ENCODE measurements at regions not wholly inside any gene's neighbourhood (a gene's known extent, or its start where the extent isn't known, plus 50 kb on each side); places are given as distances from the start of the nearest gene placed in this dataset.
"Not testable (repeated sequence)": the region's sequence is repeated elsewhere in the genome, so short reads cannot be mapped to it uniquely, and the experiment has no call there.

DNA sequence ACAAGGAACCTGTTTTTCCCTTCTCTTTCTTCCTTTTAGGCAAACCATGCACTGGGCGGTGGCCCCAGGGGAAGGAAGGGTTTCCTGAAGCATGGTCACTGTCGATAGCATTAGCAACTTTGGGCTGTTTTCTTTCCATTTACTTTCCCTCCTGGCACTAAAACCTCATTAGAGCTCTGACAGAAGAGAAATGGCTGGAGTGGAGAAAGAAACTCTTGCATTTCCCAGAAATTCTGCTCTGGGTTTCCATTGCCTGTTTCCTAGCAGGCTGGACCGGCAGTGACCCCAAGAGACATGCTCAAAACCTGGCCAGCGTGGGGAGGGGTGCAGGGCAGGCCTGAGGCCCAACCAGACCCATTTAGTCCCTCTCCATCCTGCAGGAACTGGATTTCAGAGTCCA lies 230.7 kb upstream of the CCL2 start:
- DNase-seq (ENCODE audit: low read depth), result no peak

DNA sequence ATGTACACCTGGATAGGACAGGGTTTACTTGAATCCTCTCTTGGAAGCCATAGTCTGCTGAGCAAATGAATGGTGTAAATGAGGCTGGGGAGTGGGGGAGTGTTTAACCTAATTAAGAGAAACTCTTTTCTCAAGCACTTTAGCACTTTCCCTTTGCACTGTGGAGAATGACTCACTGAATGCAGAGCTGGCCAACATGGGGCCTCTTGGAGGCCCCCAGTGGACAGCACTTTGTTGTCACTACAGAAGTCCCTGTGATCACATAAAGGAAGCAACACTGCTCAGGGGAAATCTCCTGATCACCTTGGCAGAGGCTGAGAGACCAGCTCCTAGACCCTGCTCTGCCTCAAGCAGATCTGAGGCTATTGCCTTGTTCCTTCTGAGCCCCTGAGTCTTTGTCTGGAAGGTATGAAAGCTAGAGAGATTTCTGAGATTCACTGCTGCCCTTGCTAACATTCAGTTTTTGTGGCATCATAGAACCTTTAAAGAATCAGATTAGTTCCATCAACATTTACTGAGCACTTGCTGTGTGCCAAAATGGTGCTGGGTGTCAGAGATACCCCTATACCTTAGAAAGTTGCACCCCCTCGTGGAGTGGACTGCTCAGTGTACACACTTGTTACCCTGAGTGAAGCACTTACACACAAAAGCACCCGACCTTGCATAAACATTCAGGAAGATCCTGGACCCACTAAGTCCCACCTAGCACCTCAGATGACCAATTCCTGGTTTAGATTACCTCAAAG lies 230.1 kb upstream of the CCL2 start:
- no peak for DNase-seq (ENCODE audit: low read depth)

DNA sequence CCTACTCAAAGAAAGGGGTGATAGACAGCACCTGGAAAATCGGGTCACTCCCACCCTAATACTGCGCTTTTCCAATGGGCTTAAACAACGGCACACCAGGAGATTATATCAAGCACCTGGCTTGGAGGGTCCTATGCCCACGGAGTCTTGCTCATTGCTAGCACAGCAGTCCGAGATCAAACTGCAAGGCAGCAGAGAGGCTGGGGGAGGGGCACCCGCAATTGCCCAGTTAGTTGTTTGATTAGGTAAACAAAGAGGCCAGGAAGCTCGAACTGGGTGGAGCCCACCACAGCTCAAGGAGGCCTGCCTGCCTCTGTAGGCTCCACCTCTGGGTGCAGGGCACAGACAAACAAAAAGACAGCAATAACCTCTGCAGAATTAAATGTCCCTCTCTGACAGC lies 224.5 kb upstream of the CCL2 start:
- not testable (repeated sequence) for DNase-seq (ENCODE audit: low read depth)

DNA sequence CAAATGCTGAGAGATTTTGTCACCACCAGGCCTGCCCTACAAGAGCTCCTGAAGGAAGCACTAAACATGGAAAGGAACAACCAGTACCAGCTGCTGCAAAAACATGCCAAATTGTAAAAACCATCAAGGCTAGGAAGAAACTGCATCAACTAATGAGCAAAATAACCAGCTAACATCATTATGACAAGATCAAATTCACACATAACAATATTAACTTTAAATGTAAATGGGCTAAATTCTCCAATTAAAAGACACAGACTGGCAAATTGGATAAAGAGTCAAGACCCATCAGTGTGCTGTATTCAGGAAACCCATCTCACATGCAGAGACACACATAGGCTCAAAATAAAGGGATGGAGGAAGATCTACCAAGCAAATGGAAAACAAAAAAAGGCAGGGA lies 222.8 kb upstream of the CCL2 start:
- not testable (repeated sequence) for DNase-seq (ENCODE audit: low read depth)

DNA sequence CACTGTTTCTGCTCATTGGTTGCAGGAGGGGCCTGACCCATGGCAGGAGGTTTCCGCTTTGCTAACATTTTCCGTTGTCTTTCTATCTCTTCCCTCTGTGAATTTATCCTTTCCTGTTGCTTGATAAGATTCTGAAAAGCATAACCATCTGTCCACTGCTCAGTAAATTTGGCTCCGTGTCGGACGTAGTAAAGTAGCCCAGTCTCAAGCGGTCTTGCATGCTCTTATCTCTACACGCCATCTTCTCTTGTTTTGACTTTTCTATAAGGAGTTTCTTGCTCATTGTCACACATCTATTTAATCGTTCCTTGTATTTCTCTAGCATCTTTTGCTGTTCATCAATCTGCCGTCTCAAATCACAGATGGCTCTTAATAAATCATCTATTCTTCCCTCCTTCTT lies 216.3 kb upstream of the CCL2 start:
- not testable (repeated sequence) for DNase-seq (ENCODE audit: low read depth)

DNA sequence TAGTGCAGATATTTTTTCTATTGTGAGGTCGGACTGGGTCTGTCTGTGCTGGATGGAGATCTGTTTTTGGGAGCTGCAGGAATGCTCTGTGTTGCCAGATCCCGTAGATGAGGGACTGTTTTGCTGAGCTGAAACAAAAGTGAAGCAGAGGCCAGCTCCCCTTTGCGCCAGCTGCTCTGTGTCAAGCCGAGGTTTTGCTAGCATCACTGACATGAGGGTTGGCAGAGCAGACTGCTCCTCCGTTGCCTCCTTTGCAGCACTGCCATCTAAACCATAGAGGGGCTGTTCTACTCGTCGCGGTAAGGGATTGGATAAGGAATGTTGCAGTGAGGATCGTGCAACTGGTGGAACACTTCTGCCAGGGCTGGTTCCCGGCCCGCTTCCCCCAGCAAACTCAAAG lies 215.9 kb upstream of the CCL2 start:
- DNase-seq (ENCODE audit: low read depth), result not testable (repeated sequence)

DNA sequence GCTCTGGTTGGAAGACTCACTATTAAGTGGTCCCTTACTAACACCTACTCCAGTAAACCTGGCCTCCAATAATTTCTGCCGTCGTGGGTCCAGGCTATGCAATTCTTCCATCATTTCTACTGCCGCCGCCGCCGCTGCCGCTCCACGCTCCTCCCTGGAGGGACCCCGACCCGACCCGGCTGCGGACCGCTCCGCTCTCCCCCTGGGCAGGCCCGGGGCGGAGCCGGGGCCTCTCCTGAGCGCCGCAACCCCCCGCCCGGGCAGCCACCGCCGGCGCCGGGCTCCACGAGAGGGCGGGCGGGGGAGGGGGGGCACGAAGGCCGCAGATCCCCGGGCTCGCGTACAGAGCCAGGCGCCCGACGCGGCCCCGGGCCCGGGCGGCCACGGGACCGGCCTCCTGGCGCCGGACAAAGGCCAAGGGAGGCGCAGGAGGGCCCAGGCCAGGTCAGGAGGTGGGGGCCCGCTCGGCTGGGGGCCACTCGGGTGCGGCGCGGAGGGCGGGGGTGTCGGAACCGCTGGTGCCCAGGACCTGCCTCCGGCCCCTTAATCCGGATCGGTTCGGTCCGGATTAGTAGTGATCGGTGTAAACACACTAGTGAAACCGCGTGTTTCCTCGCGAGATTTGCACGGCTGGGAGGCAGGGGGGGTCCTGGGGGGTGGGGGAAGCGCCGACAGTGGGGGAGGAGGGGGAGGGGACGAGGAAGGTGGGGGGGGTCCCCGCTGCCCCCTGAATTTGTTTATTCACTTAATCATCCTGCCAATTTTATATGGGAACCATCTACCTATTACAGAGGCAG lies 215.1 kb upstream of the CCL2 start:
- DNase-seq (ENCODE audit: low read depth), result not testable (repeated sequence)

DNA sequence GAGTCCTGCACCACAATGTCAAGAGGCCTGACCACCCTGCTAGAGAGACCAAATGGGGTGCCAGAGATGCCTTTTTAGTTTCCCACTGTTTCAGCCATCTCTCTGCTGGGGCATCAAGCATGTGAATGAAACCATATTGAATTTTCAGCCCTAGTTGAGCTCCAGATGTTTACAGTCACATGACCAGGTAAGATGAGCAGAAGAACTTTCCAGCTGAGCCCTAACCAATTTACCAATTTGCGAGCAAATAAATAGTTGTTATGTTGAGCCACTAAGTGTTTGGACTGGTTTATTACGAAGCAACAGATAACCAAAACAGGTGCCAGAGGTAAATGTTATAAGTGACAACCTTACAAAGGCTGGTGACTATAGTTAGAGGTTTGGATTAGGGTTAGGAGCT lies 209.1 kb upstream of the CCL2 start:
- DNase-seq (ENCODE audit: low read depth), result no peak

DNA sequence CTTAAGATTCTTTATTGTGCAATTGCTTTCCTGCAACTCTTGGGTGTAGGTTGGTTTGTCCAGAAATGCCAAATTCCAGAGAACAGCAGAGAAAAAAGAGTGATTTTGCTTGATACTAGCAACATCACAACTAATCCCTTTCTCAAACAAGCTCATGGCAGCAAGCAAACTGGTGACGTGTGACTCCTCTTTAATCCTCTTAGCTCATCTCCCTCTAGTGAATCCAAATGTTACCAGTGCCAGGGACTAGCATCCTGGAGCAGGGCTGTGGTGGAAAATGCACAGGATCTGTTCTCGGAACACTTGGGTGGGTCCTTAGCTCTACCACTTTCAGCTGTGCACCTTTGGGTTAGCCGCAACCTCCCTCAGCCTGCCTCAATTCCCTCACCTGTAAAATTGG lies 204.0 kb upstream of the CCL2 start:
- DNase-seq (ENCODE audit: low read depth), result no peak

DNA sequence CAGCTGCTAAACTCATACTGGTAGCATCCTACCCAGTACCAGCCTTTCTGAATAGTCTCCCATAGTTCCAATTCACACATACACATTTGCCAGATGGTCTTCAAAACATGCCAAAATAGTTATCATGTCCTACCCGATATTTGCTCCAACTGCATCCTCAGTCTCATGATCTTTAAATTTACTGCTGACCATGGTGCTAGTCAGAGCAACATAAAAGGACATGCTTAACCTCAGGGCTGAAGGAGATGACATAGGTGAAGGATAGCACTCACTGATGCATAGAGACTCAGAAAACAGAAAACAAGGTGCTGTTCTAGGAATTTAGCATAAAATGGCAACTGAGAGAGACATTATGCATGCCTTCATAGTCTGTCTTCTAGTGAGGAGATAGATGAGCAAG lies 200.6 kb upstream of the CCL2 start:
- no peak for DNase-seq (ENCODE audit: low read depth)

DNA sequence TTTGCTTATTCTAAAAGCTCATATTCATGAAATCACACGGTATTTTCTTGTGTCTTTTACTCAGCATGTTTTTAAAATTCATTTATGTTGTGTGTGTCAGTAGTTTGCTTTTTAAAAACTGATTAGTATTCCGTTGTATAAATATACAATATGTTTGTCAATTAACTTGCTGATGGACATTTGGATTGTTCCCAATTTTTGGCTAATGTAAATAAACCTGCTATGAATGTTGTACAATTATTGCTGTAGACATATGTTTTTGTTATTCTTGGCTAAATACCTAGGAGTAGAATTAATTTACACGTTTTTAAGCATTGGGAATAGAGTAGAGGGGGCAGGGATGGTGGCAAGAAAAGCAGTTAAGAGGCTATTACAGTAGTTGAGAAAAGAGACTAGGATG lies 199.5 kb upstream of the CCL2 start:
- no peak for DNase-seq (ENCODE audit: low read depth)

DNA sequence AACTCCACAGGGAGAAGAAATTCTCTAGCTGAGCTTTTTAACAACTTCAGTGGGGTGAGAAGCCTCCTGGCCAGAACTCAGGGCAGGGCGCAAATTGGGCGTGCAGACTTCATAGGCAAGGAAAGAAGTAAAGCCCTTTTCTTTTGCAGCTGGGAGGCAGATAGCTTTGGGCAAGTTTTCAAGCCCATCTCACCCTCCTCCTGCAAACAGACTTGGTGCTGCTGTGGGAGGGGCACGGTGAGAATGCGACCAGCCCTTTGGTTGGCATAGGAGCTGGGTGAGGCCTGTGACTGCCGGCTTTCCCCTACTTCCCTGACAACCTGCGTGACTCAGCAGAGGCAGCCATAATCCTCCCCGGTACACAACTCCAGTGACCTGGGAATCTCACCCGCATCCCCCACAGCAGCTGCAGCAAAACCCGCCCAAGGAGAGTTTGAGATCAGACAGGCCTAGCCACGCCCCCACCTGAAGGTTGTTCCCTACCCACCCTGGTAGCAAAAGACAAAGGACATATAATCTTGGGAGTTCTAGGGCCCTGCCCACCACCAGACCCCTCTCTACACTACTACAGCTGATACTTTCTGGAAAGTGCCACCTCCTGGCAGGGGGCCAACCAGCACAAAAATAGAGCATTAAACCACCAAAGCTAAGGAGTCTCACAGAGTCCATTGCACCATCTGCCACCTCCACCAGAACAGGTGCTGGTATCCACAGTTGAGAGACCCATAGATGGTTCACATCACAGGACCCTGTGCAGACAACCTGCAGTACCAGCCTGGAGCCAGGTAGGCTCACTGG lies 195.5 kb upstream of the CCL2 start:
- DNase-seq (ENCODE audit: low read depth), result no peak

DNA sequence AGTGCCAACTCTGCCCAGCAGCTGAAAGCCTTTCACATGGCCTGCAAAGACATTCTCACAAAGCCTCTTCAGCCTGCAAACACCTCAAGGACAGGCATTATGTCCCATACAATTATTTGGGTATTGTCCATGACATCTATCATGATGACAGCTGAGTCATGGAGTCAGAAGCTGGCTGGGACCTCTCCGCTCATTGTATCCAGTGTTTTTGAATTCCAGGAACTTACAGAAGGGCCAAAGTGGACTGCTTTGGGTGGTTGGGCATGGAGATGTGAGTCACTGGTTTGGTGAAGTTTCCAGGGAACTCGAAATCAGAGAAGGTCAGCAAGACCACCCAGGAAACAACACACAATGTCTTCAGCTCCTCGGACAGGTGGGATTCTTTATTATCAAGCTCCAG lies 188.6 kb upstream of the CCL2 start:
- DNase-seq (ENCODE audit: low read depth), result no peak

DNA sequence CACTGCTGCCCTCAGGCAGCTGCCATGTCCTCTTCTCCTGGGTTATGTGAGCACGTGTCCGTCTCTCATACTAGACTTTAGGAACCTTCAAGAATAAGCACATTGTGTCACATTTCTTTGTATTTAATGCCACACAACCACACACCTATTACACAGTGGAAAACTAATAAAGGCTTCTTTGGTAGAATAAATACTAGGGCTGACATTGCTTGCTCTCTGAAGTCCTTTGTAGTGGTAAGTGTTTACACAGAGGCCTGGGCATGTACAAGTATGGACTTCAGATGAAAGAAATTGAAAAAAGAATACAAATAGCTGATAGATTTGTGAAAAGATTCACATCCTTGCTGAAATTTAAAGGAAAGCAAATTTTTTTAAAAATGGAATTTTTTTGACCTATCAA lies 188.1 kb upstream of the CCL2 start:
- DNase-seq (ENCODE audit: low read depth), result no peak

DNA sequence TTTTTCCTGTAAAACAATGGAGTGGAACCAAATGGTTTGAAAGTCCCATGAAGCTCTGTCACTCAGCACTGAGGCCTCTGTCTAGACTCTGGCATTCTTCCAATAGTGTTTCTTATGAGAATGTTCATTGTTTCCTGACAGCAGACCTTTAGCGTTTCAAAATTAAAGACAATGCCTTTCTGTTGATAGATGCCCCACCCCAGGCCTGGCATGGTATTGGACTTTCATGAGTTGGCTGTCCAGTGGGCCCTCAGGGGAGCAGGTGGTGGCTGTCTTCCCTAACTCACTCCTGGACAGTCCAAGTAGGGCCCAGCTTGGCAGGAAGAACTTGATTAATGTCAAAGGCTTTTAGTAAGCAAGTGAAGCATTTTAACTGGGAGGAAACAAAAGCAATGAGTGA lies 186.5 kb upstream of the CCL2 start:
- no peak for DNase-seq (ENCODE audit: low read depth)

DNA sequence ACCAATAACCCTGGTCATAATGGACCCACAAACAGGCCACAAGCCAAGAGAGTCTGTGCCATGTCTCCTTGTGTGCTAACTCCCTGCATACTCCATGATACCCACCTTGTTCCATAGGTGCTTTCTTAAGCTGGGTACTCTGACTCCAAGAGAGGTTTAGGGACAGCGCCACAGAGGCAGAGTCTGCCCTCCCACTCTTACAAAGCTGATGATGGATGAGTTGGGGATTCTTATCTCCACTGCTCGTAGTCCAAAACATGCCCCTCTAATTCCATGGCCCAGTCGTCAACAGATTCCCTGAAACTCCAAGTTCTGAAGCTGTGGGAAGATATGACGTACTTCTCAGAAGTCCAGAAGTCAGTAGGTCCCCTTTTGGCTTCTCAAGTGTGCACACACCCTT lies 184.4 kb upstream of the CCL2 start:
- DNase-seq (ENCODE audit: low read depth), result no peak

DNA sequence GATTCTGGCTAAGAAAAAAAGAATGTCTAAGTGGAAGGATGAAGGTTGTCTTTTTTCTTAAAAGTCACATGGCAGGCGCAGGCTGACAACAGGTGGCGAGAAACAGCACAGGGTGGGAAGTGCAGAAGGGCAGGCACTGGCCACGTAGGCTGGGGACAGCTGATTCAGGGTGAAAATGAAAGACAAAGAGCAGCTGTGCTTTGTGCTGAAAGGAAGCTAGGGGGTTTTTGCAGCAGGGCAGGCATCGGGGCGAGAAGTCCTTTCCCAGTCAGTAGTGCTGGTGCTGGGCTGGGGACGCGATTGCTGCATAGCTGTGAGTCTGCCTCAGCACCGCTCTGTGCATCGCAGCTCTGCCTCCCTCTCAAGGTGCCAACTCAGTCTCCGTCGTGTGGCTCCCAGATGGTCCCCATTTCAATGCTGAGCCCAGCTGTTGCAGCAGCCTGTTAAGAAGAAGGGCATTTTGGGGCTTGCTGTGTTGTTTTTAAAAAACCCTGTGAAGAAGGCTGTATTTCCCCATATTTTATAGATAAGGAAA lies 183.1 kb upstream of the CCL2 start:
- no peak for DNase-seq (ENCODE audit: low read depth)

DNA sequence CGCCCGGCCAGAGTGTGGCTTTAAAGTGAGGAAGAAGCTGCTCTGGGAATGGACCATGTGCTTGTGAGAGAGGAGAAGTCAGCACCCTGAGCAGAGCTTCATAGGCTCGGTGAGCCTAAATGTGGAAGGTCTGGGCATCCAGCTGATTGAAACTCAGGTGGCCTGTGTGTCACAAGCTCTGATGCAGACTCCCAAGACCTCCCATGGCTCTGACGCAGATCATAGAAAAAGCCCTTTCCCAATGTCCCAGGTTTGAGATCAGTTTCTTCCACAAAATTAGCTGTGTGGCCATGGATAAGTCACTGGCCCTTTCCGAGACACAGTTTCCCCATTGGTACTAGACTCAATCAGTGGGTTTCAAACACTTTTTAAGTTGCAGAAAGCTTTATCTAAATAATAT lies 180.0 kb upstream of the CCL2 start:
- no peak for DNase-seq (ENCODE audit: low read depth)

DNA sequence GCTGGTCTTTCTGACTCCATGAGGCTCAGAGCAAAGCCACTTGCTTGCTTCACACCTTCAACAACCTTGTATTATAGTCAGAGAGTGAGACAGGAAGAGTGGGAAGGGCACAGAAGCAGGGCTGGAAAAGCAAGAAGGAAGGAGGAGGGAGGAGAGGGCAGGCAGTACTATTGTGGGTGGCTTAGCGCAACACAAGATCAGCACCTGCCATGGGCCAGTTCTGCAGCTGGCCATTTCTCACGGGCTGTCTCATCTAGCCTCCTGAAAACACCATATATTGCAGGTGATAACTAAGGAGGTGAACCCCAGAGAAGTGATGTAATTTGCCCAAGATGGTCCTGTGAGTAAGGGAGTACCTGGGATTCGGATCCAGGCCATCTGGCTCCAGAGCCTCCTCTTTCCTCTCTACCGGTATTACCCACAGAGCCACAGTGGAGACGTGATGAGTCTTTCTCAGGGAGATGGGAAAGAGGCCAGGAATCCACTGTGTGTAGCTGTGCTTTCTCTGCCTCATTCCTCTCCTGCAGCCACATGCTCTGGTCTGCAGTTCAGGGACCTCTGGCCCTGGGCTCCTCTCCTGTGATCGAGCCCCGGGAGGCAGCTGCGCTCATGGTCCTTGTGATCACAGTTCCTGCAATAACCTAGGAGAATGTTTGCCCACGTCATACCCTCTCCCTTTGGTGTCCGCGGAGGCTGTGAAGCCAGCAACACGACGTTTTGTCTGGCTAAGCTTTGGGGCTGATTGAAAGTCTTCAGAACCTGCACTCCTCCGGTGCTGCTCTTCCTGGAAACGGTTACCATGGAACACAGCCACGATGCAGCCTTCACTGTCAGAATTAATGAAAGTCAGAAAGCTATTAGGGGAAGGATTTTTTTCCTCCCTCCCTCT lies 178.1 kb upstream of the CCL2 start:
- DNase-seq (ENCODE audit: low read depth), result no peak

DNA sequence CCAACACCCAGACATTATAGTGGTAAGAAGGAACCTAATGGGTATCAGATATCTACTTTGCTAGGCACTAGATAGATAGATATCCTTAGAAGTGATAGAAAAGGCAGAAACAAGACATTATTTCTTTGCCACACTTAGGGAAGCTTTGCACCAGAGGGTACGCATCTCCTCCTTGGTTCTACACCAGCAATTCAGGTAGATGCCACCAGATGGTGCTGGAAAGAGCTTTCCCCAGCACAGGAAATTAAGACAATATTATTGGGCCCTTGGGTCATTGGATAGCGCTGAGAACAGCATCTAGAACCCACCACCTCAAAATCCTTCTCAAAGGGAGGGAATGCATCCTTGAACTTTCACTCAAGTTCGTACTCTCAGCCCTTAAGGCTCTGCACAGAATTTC lies 173.8 kb upstream of the CCL2 start:
- DNase-seq (ENCODE audit: low read depth), result no peak

DNA sequence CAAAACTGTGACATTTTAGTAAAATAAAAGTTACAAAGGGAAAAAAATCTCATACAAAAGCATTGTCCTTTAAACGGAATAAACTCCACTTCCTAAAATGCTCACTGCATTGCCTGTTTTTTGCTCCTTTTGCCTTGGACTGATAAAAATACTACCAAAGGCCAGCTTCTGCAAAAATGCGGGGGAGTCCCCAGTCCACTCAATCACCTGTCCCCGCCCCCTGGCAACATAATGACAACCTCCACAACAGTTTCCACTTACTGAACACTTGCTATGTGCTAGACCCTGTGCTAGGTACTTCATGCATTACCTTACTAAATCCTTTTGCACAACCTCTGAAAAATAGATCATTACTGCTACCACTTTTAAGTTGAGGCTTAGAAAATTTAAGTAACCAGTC lies 172.7 kb upstream of the CCL2 start:
- DNase-seq (ENCODE audit: low read depth), result no peak

DNA sequence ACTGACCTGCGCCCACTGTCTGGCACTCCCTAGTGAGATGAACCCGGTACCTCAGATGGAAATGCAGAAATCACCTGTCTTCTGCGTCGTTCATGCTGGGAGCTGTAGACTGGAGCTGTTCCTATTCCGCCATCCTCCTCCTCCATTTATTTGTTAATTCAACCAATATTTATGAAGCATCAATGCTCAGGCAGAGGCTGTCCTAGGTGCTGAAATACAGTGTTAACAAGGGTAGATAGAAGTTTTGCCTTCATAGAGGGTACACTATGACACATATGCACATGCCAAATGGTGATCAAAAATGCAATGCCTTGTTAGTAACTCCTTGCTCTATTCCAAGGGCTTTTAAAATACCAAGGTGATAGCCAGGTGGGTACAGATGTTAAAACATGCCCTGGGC lies 166.0 kb upstream of the CCL2 start:
- DNase-seq (ENCODE audit: low read depth), result not testable (repeated sequence)
